ENCODE measurements at regions not wholly inside any gene's neighbourhood (a gene's known extent, or its start where the extent isn't known, plus 50 kb on each side); places are given as distances from the start of the nearest gene placed in this dataset.
"Not testable (repeated sequence)": the region's sequence is repeated elsewhere in the genome, so short reads cannot be mapped to it uniquely, and the experiment has no call there.

GRCh38 chr1:87981810-87982209 is 653.1 kb downstream of the LMO4 start:
- ATAC-seq (ENCODE audit: low read depth) (no peak), DNase-seq (ENCODE audit: low spot score) (no peak)
- no peak for TF ChIP-seq CTCF (IDR thresholded peaks at IDR 0.05; ENCODE audit: poor library complexity, severe bottlenecking)
- H3K36me3 ChIP-seq (ENCODE audit: low read depth), result no peaks in the 10 kb centered on the region
- H3K27ac ChIP-seq (ENCODE audit: poor library complexity, severe bottlenecking), result no peak overlapping the region
- no peak overlapping the region for H3K4me3 ChIP-seq (ENCODE audit: severe bottlenecking)
- H3K9me3 ChIP-seq (ENCODE audit: severe bottlenecking), result no peaks in the 10 kb centered on the region
- H3K4me1 ChIP-seq (ENCODE audit: insufficient read depth, poor library complexity, severe bottlenecking), result no peaks in the 10 kb centered on the region
- H3K27me3 ChIP-seq (ENCODE audit: insufficient read depth, poor library complexity, severe bottlenecking), result no peaks in the 10 kb centered on the region

GRCh38 chr1:87983841-87984240 is 655.2 kb downstream of the LMO4 start:
- H3K4me1 ChIP-seq (ENCODE audit: insufficient read depth, poor library complexity, severe bottlenecking), result no peaks in the 10 kb centered on the region
- no peaks in the 10 kb centered on the region for H3K27me3 ChIP-seq (ENCODE audit: insufficient read depth, poor library complexity, severe bottlenecking)
- no peaks in the 10 kb centered on the region for H3K36me3 ChIP-seq (ENCODE audit: low read depth)
- no peak for TF ChIP-seq CTCF (IDR thresholded peaks at IDR 0.05; ENCODE audit: poor library complexity, severe bottlenecking)
- no peak for ATAC-seq (ENCODE audit: low read depth)
- no peak overlapping the region for H3K27ac ChIP-seq (ENCODE audit: poor library complexity, severe bottlenecking)
- H3K4me3 ChIP-seq (ENCODE audit: severe bottlenecking), result no peak overlapping the region
- no peak for DNase-seq (ENCODE audit: low spot score)
- no peaks in the 10 kb centered on the region for H3K9me3 ChIP-seq (ENCODE audit: severe bottlenecking)

- no peaks in the 10 kb centered on the region for H3K4me1 ChIP-seq (ENCODE audit: insufficient read depth, poor library complexity, severe bottlenecking)
- ATAC-seq (ENCODE audit: low read depth), result no peak
- TF ChIP-seq CTCF (IDR thresholded peaks at IDR 0.05; ENCODE audit: poor library complexity, severe bottlenecking), result no peak
Observed at GRCh38 chr1:87985071-87985470, 656.4 kb downstream of the LMO4 start.

GRCh38 chr1:87986130-87986866 is 657.6 kb downstream of the LMO4 start:
- H3K27ac ChIP-seq (ENCODE audit: poor library complexity, severe bottlenecking), result no peak overlapping the region
- no peak overlapping the region for H3K4me3 ChIP-seq (ENCODE audit: severe bottlenecking)
- no peaks in the 10 kb centered on the region for H3K9me3 ChIP-seq (ENCODE audit: severe bottlenecking)
- H3K4me1 ChIP-seq (ENCODE audit: insufficient read depth, poor library complexity, severe bottlenecking), result no peaks in the 10 kb centered on the region
- no peaks in the 10 kb centered on the region for H3K36me3 ChIP-seq (ENCODE audit: low read depth)
- no peaks in the 10 kb centered on the region for H3K27me3 ChIP-seq (ENCODE audit: insufficient read depth, poor library complexity, severe bottlenecking)
- ATAC-seq (ENCODE audit: low read depth) (no peak), DNase-seq (ENCODE audit: low spot score) (no peak)
- TF ChIP-seq CTCF (IDR thresholded peaks at IDR 0.05; ENCODE audit: poor library complexity, severe bottlenecking), result peak; percentile 31

More at GRCh38 chr1:87985071-87985470, 656.4 kb downstream of the LMO4 start:
- H3K36me3 ChIP-seq (ENCODE audit: low read depth), result no peaks in the 10 kb centered on the region
- no peak overlapping the region for H3K4me3 ChIP-seq (ENCODE audit: severe bottlenecking)
- no peaks in the 10 kb centered on the region for H3K9me3 ChIP-seq (ENCODE audit: severe bottlenecking)
- H3K27me3 ChIP-seq (ENCODE audit: insufficient read depth, poor library complexity, severe bottlenecking), result no peaks in the 10 kb centered on the region
- DNase-seq (ENCODE audit: low spot score), result no peak
- no peak overlapping the region for H3K27ac ChIP-seq (ENCODE audit: poor library complexity, severe bottlenecking)

GRCh38 chr1:87989346-87989745 is 660.7 kb downstream of the LMO4 start:
- TF ChIP-seq CTCF (IDR thresholded peaks at IDR 0.05; ENCODE audit: poor library complexity, severe bottlenecking), result no peak
- Histone ChIP-seq H3K4me1 (ENCODE audit: insufficient read depth, poor library complexity, severe bottlenecking) (no peaks in the 10 kb centered on the region), H3K4me3 (ENCODE audit: severe bottlenecking) (no peak overlapping the region), H3K27ac (ENCODE audit: poor library complexity, severe bottlenecking) (no peak overlapping the region), H3K36me3 (ENCODE audit: low read depth) (no peaks in the 10 kb centered on the region), H3K9me3 (ENCODE audit: severe bottlenecking) (no peaks in the 10 kb centered on the region), H3K27me3 (ENCODE audit: insufficient read depth, poor library complexity, severe bottlenecking) (no peaks in the 10 kb centered on the region)
- no peak for DNase-seq (ENCODE audit: low spot score)
- ATAC-seq (ENCODE audit: low read depth), result no peak

GRCh38 chr1:87992536-87992935 is 663.9 kb downstream of the LMO4 start:
- H3K9me3 ChIP-seq (ENCODE audit: severe bottlenecking); DNase-seq (ENCODE audit: low spot score); H3K36me3 ChIP-seq (ENCODE audit: low read depth); H3K4me1 ChIP-seq (ENCODE audit: insufficient read depth, poor library complexity, severe bottlenecking); H3K27ac ChIP-seq (ENCODE audit: poor library complexity, severe bottlenecking); H3K27me3 ChIP-seq (ENCODE audit: insufficient read depth, poor library complexity, severe bottlenecking); ATAC-seq (ENCODE audit: low read depth); H3K4me3 ChIP-seq (ENCODE audit: severe bottlenecking): not testable (repeated sequence)

Data from RWPE2 (cell line).